Breast epithelium (tissue), 3 donors: ENCODE measurements at regions not wholly inside any gene's neighbourhood (a gene's known extent, or its start where the extent isn't known, plus 50 kb on each side); places are given as distances from the start of the nearest gene placed in this dataset.

ENCODE experiments used
- POLR2A ChIP-seq: fragments of 450-650 bp; IDR thresholded peaks from one replicate; pipeline ENCODE4 v1.6.1; 2016; ENCODE audit warnings: antibody characterized with exemption, mild to moderate bottlenecking, moderate library complexity
- POLR2AphosphoS5 ChIP-seq, 3 donors: sonication (generic); formaldehyde crosslinking; IDR thresholded peaks; one replicate each; pipeline ENCODE4 v1.6.1; 2017; ENCODE audit warnings: antibody characterized with exemption in 3 of 3
- TF ChIP-seq, protein P1 (sequence below), 3 donors: fragments of 450-650 bp; IDR thresholded peaks; one replicate each; pipeline ENCODE4 v1.5.1; 2016 to 2017; ENCODE audit warnings: antibody characterized with exemption in 3 of 3, mild to moderate bottlenecking in 3 of 3, moderate library complexity in 3 of 3

DNA sequence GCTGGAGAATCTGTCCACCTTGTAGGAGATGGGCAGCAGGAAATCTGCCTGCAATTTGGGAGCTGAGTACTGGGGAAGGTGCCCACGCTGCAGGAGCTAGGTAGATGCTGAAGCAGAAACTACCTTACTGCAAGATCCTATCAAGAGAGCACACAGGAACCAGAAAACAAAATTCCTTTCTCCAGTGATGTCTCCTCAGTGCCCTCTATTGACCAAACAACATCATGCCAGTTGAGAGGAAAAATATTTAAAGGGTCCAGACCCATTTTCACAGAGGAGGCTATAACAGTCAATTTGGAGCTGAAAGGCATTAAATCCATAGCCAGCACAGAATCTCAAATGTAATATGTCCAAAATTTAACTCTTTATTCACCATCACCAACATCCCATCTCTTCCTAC lies 406.8 kb downstream of the SLITRK2 start:
- TF ChIP-seq, protein P1, sequence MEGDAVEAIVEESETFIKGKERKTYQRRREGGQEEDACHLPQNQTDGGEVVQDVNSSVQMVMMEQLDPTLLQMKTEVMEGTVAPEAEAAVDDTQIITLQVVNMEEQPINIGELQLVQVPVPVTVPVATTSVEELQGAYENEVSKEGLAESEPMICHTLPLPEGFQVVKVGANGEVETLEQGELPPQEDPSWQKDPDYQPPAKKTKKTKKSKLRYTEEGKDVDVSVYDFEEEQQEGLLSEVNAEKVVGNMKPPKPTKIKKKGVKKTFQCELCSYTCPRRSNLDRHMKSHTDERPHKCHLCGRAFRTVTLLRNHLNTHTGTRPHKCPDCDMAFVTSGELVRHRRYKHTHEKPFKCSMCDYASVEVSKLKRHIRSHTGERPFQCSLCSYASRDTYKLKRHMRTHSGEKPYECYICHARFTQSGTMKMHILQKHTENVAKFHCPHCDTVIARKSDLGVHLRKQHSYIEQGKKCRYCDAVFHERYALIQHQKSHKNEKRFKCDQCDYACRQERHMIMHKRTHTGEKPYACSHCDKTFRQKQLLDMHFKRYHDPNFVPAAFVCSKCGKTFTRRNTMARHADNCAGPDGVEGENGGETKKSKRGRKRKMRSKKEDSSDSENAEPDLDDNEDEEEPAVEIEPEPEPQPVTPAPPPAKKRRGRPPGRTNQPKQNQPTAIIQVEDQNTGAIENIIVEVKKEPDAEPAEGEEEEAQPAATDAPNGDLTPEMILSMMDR (IDR thresholded peaks at IDR 0.05): no peak
- no peak for TF ChIP-seq POLR2A
- no peak for TF ChIP-seq POLR2AphosphoS5 (IDR thresholded peaks at IDR 0.05)
